BLaER1 treated with 17β-estradiol and CSF1 and Interleukin-3, amounts not matched to agents 10 nM and 100 nM (cell line): ENCODE measurements at regions not wholly inside any gene's neighbourhood (a gene's known extent, or its start where the extent isn't known, plus 50 kb on each side); places are given as distances from the start of the nearest gene placed in this dataset.
"Not testable (repeated sequence)": the region's sequence is repeated elsewhere in the genome, so short reads cannot be mapped to it uniquely, and the experiment has no call there.

ENCODE experiments used
- H3K27ac ChIP-seq, 11 experiments: shearing (Covaris generic); formaldehyde crosslinking; 2 replicates each; pipeline ENCODE4 v1.8.1; 2022
- H3K27me3 ChIP-seq, 11 experiments: shearing (Covaris generic); formaldehyde crosslinking; 2 replicates each; pipeline ENCODE4 v1.8.1; 2022
- H3K36me3 ChIP-seq, 11 experiments: shearing (Covaris generic); formaldehyde crosslinking; 2 replicates each; pipeline ENCODE4 v1.8.1; 2022
- H3K4me1 ChIP-seq, 10 experiments: shearing (Covaris generic); formaldehyde crosslinking; 2 replicates each; pipeline ENCODE4 v1.8.1; 2022
- H3K4me2 ChIP-seq, 11 experiments: shearing (Covaris generic); formaldehyde crosslinking; 2 replicates each; pipeline ENCODE4 v1.8.1; 2022
- H3K4me3 ChIP-seq, 10 experiments: shearing (Covaris generic); formaldehyde crosslinking; 2 replicates each; pipeline ENCODE4 v1.8.1; 2022
- H3K9ac ChIP-seq, 11 experiments: shearing (Covaris generic); formaldehyde crosslinking; 2 replicates each; pipeline ENCODE4 v1.8.1; 2022
- H3K9me3 ChIP-seq, 11 experiments: shearing (Covaris generic); formaldehyde crosslinking; replicated peaks in 1 of 11; 2 replicates each; pipeline ENCODE4 v1.8.1; 2022
- H4K20me1 ChIP-seq, 11 experiments: shearing (Covaris generic); formaldehyde crosslinking; 2 replicates each; pipeline ENCODE4 v1.8.1; 2022
- Cebpa-rat ChIP-seq, 11 experiments: shearing (Covaris generic); IDR thresholded peaks; 2 replicates each; pipeline ENCODE4 v1.8.1; 2022

GRCh38 chr12:24643120-24644119, 305.5 kb downstream of the BCAT1 start:
- Histone ChIP-seq H3K27ac (peak overlapping the region in 2 of 11 experiments; percentile 13 to 22; a peak in 2 of 22 replicates), H3K4me2 (peak overlapping the region in 2 of 11 experiments; percentile 11 to 34; a peak in 4 of 22 replicates), H3K36me3 (no peaks in the 10 kb centered on the region), H3K4me3 (no peak overlapping the region), H3K27me3 (no peaks in the 10 kb centered on the region), H3K4me1 (peaks cover 0 to 18% (median 0%) of the 10 kb centered on the region in 10 experiments; a peak in 4 of 20 replicates), H3K9me3 (peaks cover 0 to 9% (median 0%) of the 10 kb centered on the region in 11 experiments; a peak in 2 of 22 replicates), H3K9ac (no peak overlapping the region), H4K20me1 (no peaks in the 10 kb centered on the region)
- no peak for TF ChIP-seq Cebpa-rat (IDR thresholded peaks at IDR 0.05)

GRCh38 chr12:24639641-24640040, 309.3 kb downstream of the BCAT1 start:
- peaks cover 0 to 18% (median 0%) of the 10 kb centered on the region in 10 experiments; a peak in 5 of 20 replicates for H3K4me1 ChIP-seq
- H3K27ac ChIP-seq = no peak overlapping the region
- no peak overlapping the region for H3K4me2 ChIP-seq
- H3K9ac ChIP-seq = no peak overlapping the region
- H3K4me3 ChIP-seq = no peak overlapping the region
- H3K9me3 ChIP-seq = peaks cover 0 to 9% (median 0%) of the 10 kb centered on the region in 11 experiments; a peak in 2 of 22 replicates
- H3K36me3 ChIP-seq = no peaks in the 10 kb centered on the region
- H4K20me1 ChIP-seq = no peaks in the 10 kb centered on the region
- no peak for TF ChIP-seq Cebpa-rat (IDR thresholded peaks at IDR 0.05)
- no peaks in the 10 kb centered on the region for H3K27me3 ChIP-seq

GRCh38 chr12:24632466-24632865, 316.4 kb downstream of the BCAT1 start:
- H3K4me2 ChIP-seq = peak overlapping the region in 2 of 11 experiments; percentile 3 to 26; a peak in 2 of 22 replicates
- H3K27ac ChIP-seq = no peak overlapping the region
- no peak for TF ChIP-seq Cebpa-rat (IDR thresholded peaks at IDR 0.05)
- no peak overlapping the region for H3K9ac ChIP-seq
- no peak overlapping the region for H3K4me3 ChIP-seq
- H3K36me3 ChIP-seq = no peaks in the 10 kb centered on the region
- peaks cover 0 to 30% (median 0%) of the 10 kb centered on the region in 10 experiments; a peak in 4 of 20 replicates for H3K4me1 ChIP-seq
- H4K20me1 ChIP-seq = no peaks in the 10 kb centered on the region
- no peaks in the 10 kb centered on the region for H3K27me3 ChIP-seq
- peaks cover 0 to 6% (median 0%) of the 10 kb centered on the region in 11 experiments; a peak in 3 of 22 replicates for H3K9me3 ChIP-seq

GRCh38 chr12:24631676-24632426, 317.1 kb downstream of the BCAT1 start:
- Histone ChIP-seq H3K9me3 (peaks cover 0 to 6% (median 0%) of the 10 kb centered on the region in 11 experiments; a peak in 3 of 22 replicates), H3K36me3 (no peaks in the 10 kb centered on the region), H3K9ac (no peak overlapping the region), H4K20me1 (no peaks in the 10 kb centered on the region), H3K4me3 (no peak overlapping the region), H3K4me2 (peak overlapping the region in 2 of 11 experiments; percentile 3 to 26; a peak in 3 of 22 replicates), H3K4me1 (peaks cover 0 to 36% (median 0%) of the 10 kb centered on the region in 10 experiments; a peak in 4 of 20 replicates), H3K27ac (no peak overlapping the region), H3K27me3 (no peaks in the 10 kb centered on the region)
- no peak for TF ChIP-seq Cebpa-rat (IDR thresholded peaks at IDR 0.05)

- Histone ChIP-seq H4K20me1 (no peaks in the 10 kb centered on the region), H3K27me3 (no peaks in the 10 kb centered on the region), H3K4me1 (peaks cover 0 to 38% (median 0%) of the 10 kb centered on the region in 10 experiments; a peak in 3 of 20 replicates), H3K4me3 (no peak overlapping the region), H3K27ac (no peak overlapping the region), H3K36me3 (no peaks in the 10 kb centered on the region), H3K4me2 (0 out of 22 replicates have a peak overlapping the region, but pooled peaks of 1 of the 11 experiments have one; percentile 5), H3K9ac (no peak overlapping the region), H3K9me3 (peaks cover 0 to 6% (median 0%) of the 10 kb centered on the region in 11 experiments; a peak in 3 of 22 replicates)
- TF ChIP-seq Cebpa-rat (IDR thresholded peaks at IDR 0.05) = no peak
Measured at GRCh38 chr12:24630856-24631255, 318.0 kb downstream of the BCAT1 start.

- no peaks in the 10 kb centered on the region for H4K20me1 ChIP-seq
- H3K36me3 ChIP-seq = no peaks in the 10 kb centered on the region
- H3K27me3 ChIP-seq = no peaks in the 10 kb centered on the region
- H3K27ac ChIP-seq = no peak overlapping the region
- peaks cover 0 to 38% (median 0%) of the 10 kb centered on the region in 10 experiments; a peak in 3 of 20 replicates for H3K4me1 ChIP-seq
- peaks cover 0 to 6% (median 0%) of the 10 kb centered on the region in 11 experiments; a peak in 5 of 22 replicates for H3K9me3 ChIP-seq
- H3K4me3 ChIP-seq = no peak overlapping the region
- H3K9ac ChIP-seq = no peak overlapping the region
- no peak overlapping the region for H3K4me2 ChIP-seq
- no peak for TF ChIP-seq Cebpa-rat (IDR thresholded peaks at IDR 0.05)
Measured at GRCh38 chr12:24630446-24630845, 318.5 kb downstream of the BCAT1 start.

- Histone ChIP-seq H3K9me3 (peaks cover 0 to 8% (median 6%) of the 10 kb centered on the region in 11 experiments; a peak in 8 of 22 replicates), H3K4me3 (no peak overlapping the region), H3K27ac (no peak overlapping the region), H3K36me3 (no peaks in the 10 kb centered on the region), H4K20me1 (no peaks in the 10 kb centered on the region), H3K4me1 (peaks cover 0 to 11% (median 0%) of the 10 kb centered on the region in 10 experiments; a peak in 2 of 20 replicates), H3K4me2 (no peak overlapping the region), H3K27me3 (no peaks in the 10 kb centered on the region), H3K9ac (no peak overlapping the region)
- no peak for TF ChIP-seq Cebpa-rat (IDR thresholded peaks at IDR 0.05)
Measured at GRCh38 chr12:24625103-24625502, 323.8 kb downstream of the BCAT1 start.

- not testable (repeated sequence) for H3K4me2 ChIP-seq, H3K9me3 ChIP-seq, H4K20me1 ChIP-seq, H3K4me1 ChIP-seq, H3K9ac ChIP-seq, H3K27me3 ChIP-seq, H3K27ac ChIP-seq, H3K36me3 ChIP-seq, H3K4me3 ChIP-seq
Measured at GRCh38 chr12:24619954-24620353, 328.9 kb downstream of the BCAT1 start.
